Neural crest cell (in vitro differentiated cells): ENCODE measurements at regions not wholly inside any gene's neighbourhood (a gene's known extent, or its start where the extent isn't known, plus 50 kb on each side); places are given as distances from the start of the nearest gene placed in this dataset.

Experiments
- DNase-seq: peaks from one replicate; pipeline ENCODE4 v3.0.0; 2021; ENCODE audit warnings: low read depth, mixed read lengths, low spot score
- H3K27ac Mint-ChIP-seq: one replicate; pipeline ENCODE4 v1.8.0; 2021; ENCODE audit warnings: mild to moderate bottlenecking, mixed read lengths; ENCODE audit not compliant: unreplicated experiment
- H3K27me3 Mint-ChIP-seq: 2 replicates; pipeline ENCODE4 v1.8.0; 2021; ENCODE audit warnings: low read depth, mild to moderate bottlenecking, mixed read lengths
- H3K36me3 Mint-ChIP-seq: 2 replicates; pipeline ENCODE4 v1.8.0; 2021; ENCODE audit warnings: low read depth, mild to moderate bottlenecking, mixed read lengths
- H3K4me1 Mint-ChIP-seq: 2 replicates; pipeline ENCODE4 v1.8.0; 2021; ENCODE audit warnings: mixed read lengths
- H3K4me3 Mint-ChIP-seq: one replicate; pipeline ENCODE4 v1.8.0; 2021; ENCODE audit warnings: mild to moderate bottlenecking, mixed read lengths
- H3K9me3 Mint-ChIP-seq: 2 replicates; pipeline ENCODE4 v1.8.0; 2021; ENCODE audit warnings: mixed read lengths
- TF ChIP-seq, protein P1 (sequence below): fragments of 200-600 bp; sonication (generic); conservative IDR thresholded peaks from 2 replicates; pipeline ENCODE4 v1.5.0; 2021; ENCODE audit warnings: antibody characterized with exemption, mild to moderate bottlenecking

DNA sequence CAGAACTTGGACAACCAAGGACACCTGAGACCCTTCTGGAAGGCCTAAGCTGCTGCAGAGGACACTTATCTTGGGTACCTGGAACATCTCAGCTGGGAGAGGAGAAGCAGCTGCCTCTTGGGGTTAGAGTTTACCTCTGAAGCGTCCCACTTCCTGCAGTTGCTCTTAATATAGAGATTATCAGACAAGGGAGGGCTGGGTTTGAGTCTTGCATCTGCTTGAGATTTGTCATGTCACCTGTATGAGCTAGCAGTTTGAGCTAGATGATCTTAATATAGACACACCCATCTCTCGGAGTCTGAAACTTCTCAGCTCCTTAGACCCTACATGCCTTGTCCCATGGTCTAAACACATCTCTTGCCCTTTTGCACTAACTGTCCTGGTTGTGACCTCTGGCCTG is 93.1 kb upstream of the CCL1 start:
- H3K4me3 Mint-ChIP-seq, result no peak overlapping the region

DNA sequence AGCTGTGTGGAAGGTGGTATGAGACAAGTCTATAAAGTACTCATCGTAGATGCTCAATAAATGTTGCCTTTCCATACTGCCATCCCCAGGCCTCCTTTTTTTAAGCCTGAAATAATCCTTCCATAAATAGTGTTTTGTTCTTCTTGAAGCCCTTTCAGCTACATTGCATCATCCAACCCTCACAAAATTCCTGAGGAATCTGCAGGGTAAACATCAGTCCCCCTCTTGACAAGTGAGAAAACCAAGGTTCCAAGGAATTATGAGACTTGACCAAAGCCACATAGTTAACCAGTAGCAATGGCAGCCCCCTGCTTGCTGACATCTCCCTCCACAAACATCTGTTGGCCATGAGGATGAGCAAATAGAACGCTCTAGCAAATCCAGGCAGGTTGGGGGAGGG is 89.7 kb upstream of the CCL1 start:
- Mint-ChIP-seq H3K4me3 (no peak overlapping the region), H3K9me3 (no peaks in the 10 kb centered on the region), H3K4me1 (no peaks in the 10 kb centered on the region), H3K27me3 (peaks cover 74% of the 10 kb centered on the region), H3K27ac (no peak overlapping the region), H3K36me3 (no peaks in the 10 kb centered on the region)
- TF ChIP-seq, protein P1, sequence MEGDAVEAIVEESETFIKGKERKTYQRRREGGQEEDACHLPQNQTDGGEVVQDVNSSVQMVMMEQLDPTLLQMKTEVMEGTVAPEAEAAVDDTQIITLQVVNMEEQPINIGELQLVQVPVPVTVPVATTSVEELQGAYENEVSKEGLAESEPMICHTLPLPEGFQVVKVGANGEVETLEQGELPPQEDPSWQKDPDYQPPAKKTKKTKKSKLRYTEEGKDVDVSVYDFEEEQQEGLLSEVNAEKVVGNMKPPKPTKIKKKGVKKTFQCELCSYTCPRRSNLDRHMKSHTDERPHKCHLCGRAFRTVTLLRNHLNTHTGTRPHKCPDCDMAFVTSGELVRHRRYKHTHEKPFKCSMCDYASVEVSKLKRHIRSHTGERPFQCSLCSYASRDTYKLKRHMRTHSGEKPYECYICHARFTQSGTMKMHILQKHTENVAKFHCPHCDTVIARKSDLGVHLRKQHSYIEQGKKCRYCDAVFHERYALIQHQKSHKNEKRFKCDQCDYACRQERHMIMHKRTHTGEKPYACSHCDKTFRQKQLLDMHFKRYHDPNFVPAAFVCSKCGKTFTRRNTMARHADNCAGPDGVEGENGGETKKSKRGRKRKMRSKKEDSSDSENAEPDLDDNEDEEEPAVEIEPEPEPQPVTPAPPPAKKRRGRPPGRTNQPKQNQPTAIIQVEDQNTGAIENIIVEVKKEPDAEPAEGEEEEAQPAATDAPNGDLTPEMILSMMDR, result no peak
- no peak for DNase-seq

More for the DNA sequence above, 93.1 kb upstream of the CCL1 start:
- Mint-ChIP-seq H3K27ac (no peak overlapping the region), H3K4me1 (no peaks in the 10 kb centered on the region), H3K27me3 (peaks cover 81% of the 10 kb centered on the region), H3K36me3 (no peaks in the 10 kb centered on the region), H3K9me3 (no peaks in the 10 kb centered on the region)
- TF ChIP-seq, protein P1, result no peak
- DNase-seq, result no peak

DNA sequence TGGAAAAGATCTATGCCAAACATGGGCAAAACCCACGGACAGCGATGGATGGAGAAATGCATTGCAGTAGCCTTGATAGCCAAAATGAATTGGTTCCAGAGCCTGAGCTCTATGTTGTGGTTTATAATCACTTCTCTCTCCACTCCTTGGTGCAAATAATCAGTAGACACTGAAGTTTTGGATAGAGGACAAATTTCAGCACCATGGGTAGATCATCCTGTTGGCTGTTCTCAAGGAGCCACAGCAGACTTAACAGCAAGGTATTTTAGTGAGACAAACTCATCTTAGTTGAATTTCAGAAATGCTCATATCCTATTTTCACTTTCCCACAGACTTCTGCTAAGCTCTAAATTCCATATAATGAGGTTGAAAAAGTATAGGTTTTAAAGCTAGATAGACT is 88.3 kb upstream of the CCL1 start:
- Mint-ChIP-seq H3K36me3 (no peaks in the 10 kb centered on the region), H3K4me3 (no peak overlapping the region), H3K9me3 (no peaks in the 10 kb centered on the region), H3K27ac (no peak overlapping the region), H3K27me3 (peaks cover 60% of the 10 kb centered on the region), H3K4me1 (no peaks in the 10 kb centered on the region)
- no peak for DNase-seq
- TF ChIP-seq, protein P1, result no peak

DNA sequence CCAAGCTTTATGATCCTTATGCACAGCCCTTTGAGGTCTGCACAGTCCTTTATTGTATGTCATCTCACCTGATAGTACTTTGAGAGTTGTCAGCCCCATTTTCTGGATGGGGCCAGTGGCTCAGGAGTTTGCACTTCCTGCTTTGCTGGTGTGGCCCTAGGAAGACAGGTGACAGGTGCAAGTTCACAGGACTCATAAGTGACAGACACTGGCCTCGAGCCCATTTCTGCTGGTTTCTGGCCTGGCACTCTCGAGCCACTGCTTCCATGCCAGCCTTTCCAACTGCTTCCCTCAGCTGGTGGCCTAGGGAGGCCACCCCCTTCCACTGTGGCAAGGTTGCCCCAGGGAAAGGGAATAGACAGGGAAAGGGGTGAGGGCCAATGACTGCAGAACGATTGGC is 84.4 kb upstream of the CCL1 start:
- Mint-ChIP-seq H3K36me3 (no peaks in the 10 kb centered on the region), H3K4me3 (no peak overlapping the region), H3K27ac (no peak overlapping the region), H3K27me3 (peaks cover 45% of the 10 kb centered on the region), H3K9me3 (no peaks in the 10 kb centered on the region), H3K4me1 (peaks cover under 1% of the 10 kb centered on the region)
- DNase-seq, result no peak
- TF ChIP-seq, protein P1, result no peak

DNA sequence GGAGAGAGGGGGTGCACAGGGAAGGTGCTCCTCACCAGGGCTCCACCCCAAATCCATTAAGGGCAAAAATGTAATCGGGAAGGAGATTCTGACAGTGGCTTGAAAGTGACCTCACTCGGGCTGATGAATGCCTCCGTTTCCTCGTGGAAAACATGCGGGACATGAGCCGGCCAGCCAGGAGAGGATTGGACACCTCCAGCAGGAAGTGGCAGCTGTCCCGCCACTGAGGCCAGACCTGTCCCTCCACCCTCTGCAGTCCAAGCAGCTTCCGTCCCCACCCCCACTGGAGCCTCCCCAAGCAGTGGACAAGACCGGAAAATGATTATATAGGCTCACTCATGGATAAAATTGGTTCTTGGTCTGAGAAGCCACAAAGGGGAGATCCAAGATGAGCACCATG is 82.1 kb upstream of the CCL1 start:
- DNase-seq, result no peak
- TF ChIP-seq, protein P1, result no peak
- H3K4me1 Mint-ChIP-seq, result peaks cover 5% of the 10 kb centered on the region
- no peaks in the 10 kb centered on the region for H3K9me3 Mint-ChIP-seq
- no peaks in the 10 kb centered on the region for H3K36me3 Mint-ChIP-seq
- no peak overlapping the region for H3K4me3 Mint-ChIP-seq
- H3K27ac Mint-ChIP-seq, result no peak overlapping the region
- H3K27me3 Mint-ChIP-seq, result peaks cover 50% of the 10 kb centered on the region
